Activated CD4-positive, alpha-beta T cell treated with anti-CD3 and anti-CD28 coated beads for 36 hours (primary cell): ENCODE measurements at regions not wholly inside any gene's neighbourhood (a gene's known extent, or its start where the extent isn't known, plus 50 kb on each side); places are given as distances from the start of the nearest gene placed in this dataset.

ENCODE experiments used
- ATAC-seq: fragments of 200-7000 bp; cut with Tn5 transposase; one replicate; pipeline ENCODE4 v1.10.0; 2021; ENCODE audit warnings: mild to moderate bottlenecking, moderate library complexity
- CTCF ChIA-PET: fragments of 350-600 bp; sonication (Branson Sonifier 250); formaldehyde crosslinking; loops from one replicate; lab custom pipeline; 2021; ENCODE audit warnings: antibody characterized with exemption; lab: Charles Lee
- POLR2A ChIA-PET: fragments of 350-600 bp; sonication (Branson Sonifier 250); formaldehyde crosslinking; loops from one replicate; lab custom pipeline; 2021; ENCODE audit warnings: antibody characterized with exemption, inconsistent platforms; lab: Charles Lee
- DNase-seq: peaks from one replicate; pipeline ENCODE4 v3.0.0-alpha.2; 2020
- H3K27ac Mint-ChIP-seq: one replicate; pipeline ENCODE4 v1.8.0; 2021; ENCODE audit warnings: mixed read lengths
- H3K27me3 Mint-ChIP-seq: one replicate; pipeline ENCODE4 v1.8.0; 2021; ENCODE audit warnings: mixed read lengths
- H3K36me3 Mint-ChIP-seq: one replicate; pipeline ENCODE4 v1.8.0; 2021; ENCODE audit warnings: low read depth, mixed read lengths
- H3K4me1 Mint-ChIP-seq: one replicate; pipeline ENCODE4 v1.8.0; 2021; ENCODE audit warnings: mixed read lengths
- H3K4me3 Mint-ChIP-seq: one replicate; pipeline ENCODE4 v1.8.0; 2021; ENCODE audit warnings: mild to moderate bottlenecking, moderate library complexity, mixed read lengths
- H3K9me3 Mint-ChIP-seq: one replicate; pipeline ENCODE4 v1.8.0; 2021; ENCODE audit warnings: low read depth, mixed read lengths
- intact Hi-C, 2 experiments: fragments of 100-400 bp; cut with DNase I in 1 of 2; cut with micrococcal nuclease in 1 of 2; formaldehyde crosslinking; loops; one replicate each; pipeline versions ENCODE4 v1.14.2 to v1.15.1; 2022 to 2024; cut with DNase I, micrococcal nuclease

GRCh38 chr16:86814256-86814655 is 235.9 kb downstream of the FOXL1 start:
- Mint-ChIP-seq H3K36me3 (no peaks in the 10 kb centered on the region), H3K4me1 (no peaks in the 10 kb centered on the region)

GRCh38 chr16:86816930-86817625 is 238.7 kb downstream of the FOXL1 start:
- DNase-seq (no peak), ATAC-seq (no peak)
- H3K4me3 Mint-ChIP-seq = no peak overlapping the region
- no peak overlapping the region for H3K27ac Mint-ChIP-seq
- H3K27me3 Mint-ChIP-seq = peaks cover 18% of the 10 kb centered on the region
- no peaks in the 10 kb centered on the region for H3K4me1 Mint-ChIP-seq
- POLR2A ChIA-PET = no interaction called here
- H3K9me3 Mint-ChIP-seq = no peaks in the 10 kb centered on the region
- intact Hi-C loops = no loop called here
- H3K36me3 Mint-ChIP-seq = no peaks in the 10 kb centered on the region
- CTCF ChIA-PET = interaction anchor here (0.6 kb wide), 1 partner anchor 252 kb away, joined by 3 read pairs; no protein-coding TSS in a partner anchor

More at GRCh38 chr16:86814256-86814655, 235.9 kb downstream of the FOXL1 start:
- ChIA-PET POLR2A (no interaction called here), CTCF (interaction anchor here (0.6 kb wide), 1 partner anchor 1078 kb away, joined by 4 read pairs; no protein-coding TSS in a partner anchor)
- Mint-ChIP-seq H3K9me3 (no peaks in the 10 kb centered on the region), H3K4me3 (no peak overlapping the region), H3K27me3 (peaks cover 18% of the 10 kb centered on the region), H3K27ac (no peak overlapping the region)
- DNase-seq (no peak), ATAC-seq (no peak)
- intact Hi-C loops = no loop called here

- ChIA-PET POLR2A (no interaction called here), CTCF (no interaction called here)
- H3K27me3 Mint-ChIP-seq = peaks cover 21% of the 10 kb centered on the region
- ATAC-seq = no peak
- H3K4me3 Mint-ChIP-seq = no peak overlapping the region
- intact Hi-C loops = no loop called here
- no peaks in the 10 kb centered on the region for H3K4me1 Mint-ChIP-seq
- no peaks in the 10 kb centered on the region for H3K36me3 Mint-ChIP-seq
- no peak for DNase-seq
- no peaks in the 10 kb centered on the region for H3K9me3 Mint-ChIP-seq
- H3K27ac Mint-ChIP-seq = no peak overlapping the region
Measured at GRCh38 chr16:86818671-86819532, 240.6 kb downstream of the FOXL1 start.

GRCh38 chr16:86819533-86819892 is 241.2 kb downstream of the FOXL1 start:
- no peaks in the 10 kb centered on the region for H3K9me3 Mint-ChIP-seq
- H3K27me3 Mint-ChIP-seq = peaks cover 21% of the 10 kb centered on the region
- no peak for ATAC-seq
- DNase-seq = no peak
- H3K27ac Mint-ChIP-seq = no peak overlapping the region
- H3K36me3 Mint-ChIP-seq = no peaks in the 10 kb centered on the region
- ChIA-PET CTCF (no interaction called here), POLR2A (no interaction called here)
- H3K4me1 Mint-ChIP-seq = no peaks in the 10 kb centered on the region
- H3K4me3 Mint-ChIP-seq = no peak overlapping the region
- intact Hi-C loops = no loop called here

- H3K4me3 Mint-ChIP-seq = no peak overlapping the region
- ChIA-PET POLR2A (no interaction called here), CTCF (interaction anchor here (0.6 kb wide), 1 partner anchor 426 kb away, joined by 3 read pairs; no protein-coding TSS in a partner anchor)
- no peak for DNase-seq
- intact Hi-C loops = no loop called here
- ATAC-seq = no peak
- H3K27me3 Mint-ChIP-seq = peaks cover 33% of the 10 kb centered on the region
- no peaks in the 10 kb centered on the region for H3K4me1 Mint-ChIP-seq
- no peaks in the 10 kb centered on the region for H3K9me3 Mint-ChIP-seq
- no peak overlapping the region for H3K27ac Mint-ChIP-seq
- no peaks in the 10 kb centered on the region for H3K36me3 Mint-ChIP-seq
Measured at GRCh38 chr16:86821895-86822294, 243.5 kb downstream of the FOXL1 start.

GRCh38 chr16:86823125-86823524 is 244.8 kb downstream of the FOXL1 start:
- H3K27ac Mint-ChIP-seq = no peak overlapping the region
- intact Hi-C loops = no loop called here

GRCh38 chr16:86823888-86824671 is 245.7 kb downstream of the FOXL1 start:
- ChIA-PET POLR2A (no interaction called here), CTCF (no interaction called here)
- H3K4me1 Mint-ChIP-seq = no peaks in the 10 kb centered on the region
- no peak overlapping the region for H3K4me3 Mint-ChIP-seq
- DNase-seq (no peak), ATAC-seq (no peak)
- H3K27ac Mint-ChIP-seq = no peak overlapping the region
- no peaks in the 10 kb centered on the region for H3K9me3 Mint-ChIP-seq
- intact Hi-C loops = no loop called here
- H3K27me3 Mint-ChIP-seq = peaks cover 32% of the 10 kb centered on the region
- no peaks in the 10 kb centered on the region for H3K36me3 Mint-ChIP-seq

More at GRCh38 chr16:86823125-86823524, 244.8 kb downstream of the FOXL1 start:
- POLR2A ChIA-PET = no interaction called here
- ATAC-seq (no peak), DNase-seq (no peak)
- Mint-ChIP-seq H3K4me3 (no peak overlapping the region), H3K36me3 (no peaks in the 10 kb centered on the region), H3K4me1 (no peaks in the 10 kb centered on the region), H3K27me3 (peaks cover 36% of the 10 kb centered on the region), H3K9me3 (no peaks in the 10 kb centered on the region)
- CTCF ChIA-PET = no interaction called here

- DNase-seq = no peak
- intact Hi-C loops = no loop called here
- peaks cover 37% of the 10 kb centered on the region for H3K27me3 Mint-ChIP-seq
- no peak overlapping the region for H3K4me3 Mint-ChIP-seq
- no peak for ATAC-seq
- H3K27ac Mint-ChIP-seq = no peak overlapping the region
- no peaks in the 10 kb centered on the region for H3K4me1 Mint-ChIP-seq
- CTCF ChIA-PET = no interaction called here
- H3K36me3 Mint-ChIP-seq = no peaks in the 10 kb centered on the region
- no peaks in the 10 kb centered on the region for H3K9me3 Mint-ChIP-seq
- POLR2A ChIA-PET = no interaction called here
Measured at GRCh38 chr16:86824751-86825296, 246.5 kb downstream of the FOXL1 start.

- POLR2A ChIA-PET = no interaction called here
- DNase-seq = no peak
- ATAC-seq = no peak
Measured at GRCh38 chr16:86825631-86826030, 247.3 kb downstream of the FOXL1 start.

GRCh38 chr16:86826941-86827340 is 248.6 kb downstream of the FOXL1 start:
- intact Hi-C loops = no loop called here
- H3K27ac Mint-ChIP-seq = no peak overlapping the region
- H3K27me3 Mint-ChIP-seq = peaks cover 37% of the 10 kb centered on the region
- H3K4me1 Mint-ChIP-seq = no peaks in the 10 kb centered on the region
- DNase-seq (no peak), ATAC-seq (no peak)
- POLR2A ChIA-PET = no interaction called here
- H3K9me3 Mint-ChIP-seq = no peaks in the 10 kb centered on the region
- CTCF ChIA-PET = no interaction called here
- H3K36me3 Mint-ChIP-seq = no peaks in the 10 kb centered on the region
- no peak overlapping the region for H3K4me3 Mint-ChIP-seq

More at GRCh38 chr16:86825631-86826030, 247.3 kb downstream of the FOXL1 start:
- Mint-ChIP-seq H3K27ac (no peak overlapping the region), H3K9me3 (no peaks in the 10 kb centered on the region), H3K4me3 (no peak overlapping the region), H3K4me1 (no peaks in the 10 kb centered on the region), H3K27me3 (peaks cover 39% of the 10 kb centered on the region), H3K36me3 (no peaks in the 10 kb centered on the region)
- CTCF ChIA-PET = no interaction called here
- intact Hi-C loops = no loop called here

GRCh38 chr16:86827521-86827920 is 249.2 kb downstream of the FOXL1 start:
- intact Hi-C loops = no loop called here
- ATAC-seq (no peak), DNase-seq (no peak)
- Mint-ChIP-seq H3K9me3 (no peaks in the 10 kb centered on the region), H3K27ac (no peak overlapping the region), H3K4me1 (no peaks in the 10 kb centered on the region), H3K27me3 (peaks cover 34% of the 10 kb centered on the region), H3K4me3 (no peak overlapping the region), H3K36me3 (no peaks in the 10 kb centered on the region)
- ChIA-PET POLR2A (no interaction called here), CTCF (no interaction called here)
